Mesendoderm (in vitro differentiated cells): ENCODE measurements at regions not wholly inside any gene's neighbourhood (a gene's known extent, or its start where the extent isn't known, plus 50 kb on each side); places are given as distances from the start of the nearest gene placed in this dataset.
A peak's percentile ranks its signal among the peaks of the same experiment; 100 is the strongest.

Experiments
- DNase-seq: peaks from one replicate; pipeline ENCODE4 v3.0.0; 2013
- H2AK5ac ChIP-seq: 2 replicates; pipeline ENCODE4 v1.6.1; 2013; ENCODE audit warnings: low read length, inconsistent platforms
- H2BK120ac ChIP-seq: 2 replicates; pipeline ENCODE4 v1.6.1; 2013; ENCODE audit warnings: low read depth, mild to moderate bottlenecking, low read length, moderate library complexity, mixed read lengths
- H2BK15ac ChIP-seq: replicated peaks from 2 replicates; pipeline ENCODE4 v1.6.1; 2013; ENCODE audit warnings: low read depth, mild to moderate bottlenecking, moderate library complexity
- H2BK5ac ChIP-seq: 2 replicates; pipeline ENCODE4 v1.6.1; 2013; ENCODE audit warnings: low read length, inconsistent platforms
- H3K18ac ChIP-seq: 2 replicates; pipeline ENCODE4 v1.6.1; 2013; ENCODE audit warnings: mild to moderate bottlenecking, low read length, mixed read lengths
- H3K23ac ChIP-seq: one replicate; pipeline ENCODE4 v1.6.1; 2013; ENCODE audit warnings: low read length
- H3K27ac ChIP-seq: 2 replicates; pipeline ENCODE4 v1.5.1; 2013; ENCODE audit warnings: low read depth, mild to moderate bottlenecking, inconsistent platforms, low read length, moderate library complexity
- H3K27me3 ChIP-seq: 2 replicates; pipeline ENCODE4 v1.6.1; 2013; ENCODE audit warnings: low read length, control low read depth, mild to moderate bottlenecking, inconsistent platforms; ENCODE audit not compliant: insufficient read depth, poor library complexity
- H3K36me3 ChIP-seq: 2 replicates; pipeline ENCODE4 v1.6.1; 2013; ENCODE audit warnings: low read length, inconsistent platforms; ENCODE audit not compliant: control insufficient read depth, insufficient read depth
- H3K4ac ChIP-seq: one replicate; pipeline ENCODE4 v1.6.1; 2013; ENCODE audit warnings: low read depth, mild to moderate bottlenecking, low read length, moderate library complexity
- H3K4me1 ChIP-seq: 2 replicates; pipeline ENCODE4 v1.6.1; 2013; ENCODE audit warnings: low read depth, low read length, inconsistent platforms; ENCODE audit not compliant: control insufficient read depth
- H3K4me2 ChIP-seq: 2 replicates; pipeline ENCODE4 v1.6.1; 2013; ENCODE audit warnings: low read length
- H3K4me3 ChIP-seq: 2 replicates; pipeline ENCODE4 v1.5.1; 2013; ENCODE audit warnings: mild to moderate bottlenecking, low read length
- H3K56ac ChIP-seq: one replicate; pipeline ENCODE4 v1.6.1; 2013; ENCODE audit warnings: low read length
- H3K79me1 ChIP-seq: 2 replicates; pipeline ENCODE4 v1.6.1; 2013; ENCODE audit warnings: low read length, inconsistent platforms
- H3K79me2 ChIP-seq: 2 replicates; pipeline ENCODE4 v1.6.1; 2013; ENCODE audit warnings: mild to moderate bottlenecking, low read length; ENCODE audit not compliant: control insufficient read depth, insufficient read depth
- H3K9ac ChIP-seq: 2 replicates; pipeline ENCODE4 v1.6.1; 2013; ENCODE audit warnings: low read length, inconsistent platforms
- H4K5ac ChIP-seq: one replicate; pipeline ENCODE4 v1.6.1; 2013; ENCODE audit warnings: low read length
- H4K8ac ChIP-seq: one replicate; pipeline ENCODE4 v1.6.1; 2013; ENCODE audit warnings: low read depth, mild to moderate bottlenecking, control low read depth, low read length, moderate library complexity
- WGBS: extraction: QIAGEN DNeasy Blood & Tissue Kit; methylation state at CpG from one replicate; pipeline ENCODE4 v1.1.7; 2013; ENCODE audit warnings: low lambda C conversion rate, missing lambda C conversion rate; ENCODE audit not compliant: insufficient coverage; ENCODE audit errors: extremely low coverage; 5-methylcytosine and 5-hydroxymethylcytosine counted together

DNA sequence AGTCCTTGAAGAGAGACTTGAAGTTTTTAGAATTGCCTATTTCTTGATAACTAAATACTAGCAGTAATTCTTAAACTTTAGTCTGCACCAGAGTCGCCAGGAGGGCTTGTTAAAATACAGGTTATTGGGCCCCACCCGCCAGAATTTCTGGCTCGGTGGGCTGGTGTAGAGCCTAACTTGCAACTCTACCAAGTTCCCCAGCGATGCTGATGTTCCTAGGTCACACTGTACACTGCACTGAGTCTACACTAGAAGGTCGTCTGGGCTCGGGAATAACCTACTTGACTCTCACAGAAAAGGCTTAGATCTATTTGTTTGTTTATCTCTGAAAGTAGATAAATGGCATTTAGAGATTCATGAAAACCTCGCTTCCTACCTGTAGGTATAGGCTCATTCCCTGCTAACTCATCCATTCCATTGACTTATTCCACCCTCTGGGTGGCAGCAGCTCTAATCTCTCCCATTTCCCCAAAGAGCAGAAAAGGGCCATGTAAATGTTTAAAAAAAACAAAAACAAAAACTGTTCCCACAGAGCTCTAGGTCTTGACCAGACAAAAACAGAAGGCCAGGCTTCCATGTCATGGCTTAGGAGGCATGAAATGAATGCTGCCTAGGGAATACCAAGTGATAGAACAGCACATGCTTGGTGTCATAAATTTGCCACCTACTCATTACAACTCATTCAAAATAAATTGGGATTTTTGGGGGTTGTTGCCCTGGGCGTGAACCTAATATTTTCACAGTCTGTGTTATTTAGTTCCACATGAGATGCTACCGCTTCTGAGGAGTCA, 292.1 kb downstream of the ADGB start:
- Histone ChIP-seq H3K4me1 (no peaks in the 10 kb centered on the region), H4K8ac (no peak overlapping the region), H3K4ac (no peak overlapping the region), H3K27ac (no peak overlapping the region), H2BK120ac (no peak overlapping the region), H3K79me1 (no peaks in the 10 kb centered on the region), H3K36me3 (no peaks in the 10 kb centered on the region), H3K4me3 (no peak overlapping the region), H3K23ac (no peak overlapping the region), H4K5ac (no peak overlapping the region), H2AK5ac (no peak overlapping the region), H3K18ac (no peak overlapping the region), H3K27me3 (no peaks in the 10 kb centered on the region), H3K79me2 (no peaks in the 10 kb centered on the region), H3K56ac (no peak overlapping the region), H2BK15ac (no peak overlapping the region), H3K9ac (no peak overlapping the region), H3K4me2 (no peak overlapping the region), H2BK5ac (no peak overlapping the region)
- whole genome bisulfite sequencing: no CpG with 5 or more reads among the region's 9 CpGs
- peak; percentile 38 for DNase-seq

DNA sequence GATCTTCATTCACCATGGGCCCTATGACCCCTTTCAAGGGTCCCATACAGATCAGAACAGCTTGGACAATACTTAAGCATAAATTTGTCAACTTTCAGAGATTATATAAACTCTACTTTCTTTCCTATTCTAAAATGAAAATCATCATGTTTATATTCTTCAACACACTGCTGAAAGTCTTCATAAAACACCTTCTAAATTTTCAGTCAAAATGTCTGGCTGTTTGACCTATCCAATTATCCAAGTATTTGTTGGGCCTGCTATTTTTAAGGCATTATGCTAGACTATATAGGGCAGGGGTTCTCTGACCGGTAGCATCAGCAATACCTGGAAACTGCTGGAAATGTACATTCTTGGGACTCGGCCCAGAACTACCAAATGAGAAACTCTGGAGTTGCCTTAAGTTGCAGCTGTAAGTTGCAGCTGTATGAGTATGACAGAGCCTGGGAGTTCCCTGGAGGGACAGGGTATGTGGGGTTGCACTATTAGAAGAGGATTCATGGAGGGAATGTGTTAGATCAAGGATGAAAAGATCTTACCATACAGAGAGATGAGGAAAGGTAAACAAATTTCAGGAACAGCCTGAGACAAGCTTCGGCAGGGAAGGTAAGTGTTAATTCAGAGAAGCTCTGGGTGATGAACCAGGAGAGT, 293.0 kb downstream of the ADGB start:
- H2BK15ac ChIP-seq: no peak overlapping the region
- no peak overlapping the region for H3K18ac ChIP-seq
- no peak overlapping the region for H4K8ac ChIP-seq
- H4K5ac ChIP-seq: no peak overlapping the region
- no peak overlapping the region for H2AK5ac ChIP-seq
- no peaks in the 10 kb centered on the region for H3K27me3 ChIP-seq
- H3K4me3 ChIP-seq: no peak overlapping the region
- no peak for DNase-seq
- no peak overlapping the region for H3K9ac ChIP-seq
- H3K79me1 ChIP-seq: no peaks in the 10 kb centered on the region
- H2BK120ac ChIP-seq: no peak overlapping the region
- WGBS: no CpG with 5 or more reads among the region's 3 CpGs
- H3K79me2 ChIP-seq: no peaks in the 10 kb centered on the region
- H2BK5ac ChIP-seq: no peak overlapping the region
- no peak overlapping the region for H3K56ac ChIP-seq
- no peak overlapping the region for H3K27ac ChIP-seq
- no peaks in the 10 kb centered on the region for H3K36me3 ChIP-seq
- H3K4me2 ChIP-seq: no peak overlapping the region
- H3K23ac ChIP-seq: no peak overlapping the region
- no peaks in the 10 kb centered on the region for H3K4me1 ChIP-seq
- no peak overlapping the region for H3K4ac ChIP-seq

DNA sequence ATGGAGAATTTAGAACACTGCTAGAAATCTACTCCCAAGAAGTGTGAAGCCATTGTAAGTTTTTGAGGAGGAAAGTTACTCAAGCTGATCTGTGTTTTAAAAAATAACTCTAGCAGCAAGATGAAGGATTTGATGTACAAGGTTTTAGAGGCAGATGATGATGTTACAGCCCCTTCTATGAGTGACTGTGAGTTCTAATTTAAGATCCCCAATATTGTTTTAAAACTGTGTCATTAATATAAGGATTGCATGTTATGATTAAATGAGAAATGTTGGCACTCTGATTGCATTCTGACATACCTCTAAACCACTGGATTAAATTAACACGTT, 293.5 kb downstream of the ADGB start:
- no peak for DNase-seq
- no peak overlapping the region for H3K23ac ChIP-seq
- no peak overlapping the region for H2BK15ac ChIP-seq
- H3K56ac ChIP-seq: no peak overlapping the region
- no peaks in the 10 kb centered on the region for H3K79me1 ChIP-seq
- H4K8ac ChIP-seq: no peak overlapping the region
- no peak overlapping the region for H3K4ac ChIP-seq
- no peaks in the 10 kb centered on the region for H3K4me1 ChIP-seq
- H4K5ac ChIP-seq: no peak overlapping the region
- no peak overlapping the region for H3K4me3 ChIP-seq
- no peak overlapping the region for H2BK120ac ChIP-seq
- H3K27me3 ChIP-seq: no peaks in the 10 kb centered on the region
- no peaks in the 10 kb centered on the region for H3K79me2 ChIP-seq
- H2BK5ac ChIP-seq: no peak overlapping the region
- WGBS: no CpG with 5 or more reads among the region's 1 CpG
- no peak overlapping the region for H2AK5ac ChIP-seq
- H3K18ac ChIP-seq: no peak overlapping the region
- H3K9ac ChIP-seq: no peak overlapping the region
- no peak overlapping the region for H3K4me2 ChIP-seq
- H3K36me3 ChIP-seq: no peaks in the 10 kb centered on the region
- no peak overlapping the region for H3K27ac ChIP-seq

DNA sequence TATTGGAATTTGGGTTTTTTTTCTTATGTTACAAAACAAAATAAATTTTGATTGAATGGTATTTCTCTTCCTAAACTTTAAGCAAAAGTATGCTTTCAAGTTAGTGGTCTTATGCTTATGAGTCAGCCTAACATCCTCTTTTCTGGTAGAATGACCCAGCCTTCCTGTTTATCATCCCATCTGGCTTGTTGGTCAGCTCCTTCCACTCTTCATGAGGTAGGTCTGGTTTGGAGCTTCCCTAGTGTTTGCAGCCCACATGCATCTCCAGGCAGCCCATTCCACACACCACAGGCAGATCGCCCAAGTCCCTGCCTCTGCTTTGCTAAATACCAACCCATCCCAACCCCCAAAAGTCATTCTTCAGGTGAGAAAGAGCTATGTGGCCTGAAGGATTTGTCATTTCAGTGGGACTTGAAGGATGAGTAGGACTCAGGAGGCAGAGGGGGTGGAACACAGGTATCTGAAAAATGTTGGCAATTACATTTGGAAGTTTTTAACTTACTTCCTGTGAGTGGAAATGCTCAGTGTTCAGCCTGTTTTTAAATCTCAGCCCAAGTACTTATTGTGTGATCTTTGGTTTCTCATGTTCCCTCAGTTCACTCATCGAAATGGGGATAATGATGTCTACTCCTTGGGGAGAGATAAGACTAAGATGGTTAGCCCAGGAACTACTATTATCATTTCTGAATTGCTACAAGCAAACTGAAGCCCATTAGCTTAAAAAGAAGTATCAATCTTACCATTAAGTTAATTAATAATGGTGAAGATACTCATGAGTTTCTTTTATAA, 294.0 kb downstream of the ADGB start:
- no peak overlapping the region for H3K9ac ChIP-seq
- no peaks in the 10 kb centered on the region for H3K36me3 ChIP-seq
- no peak overlapping the region for H4K5ac ChIP-seq
- no peak overlapping the region for H3K4ac ChIP-seq
- no peak overlapping the region for H3K56ac ChIP-seq
- no peak overlapping the region for H2AK5ac ChIP-seq
- H4K8ac ChIP-seq: no peak overlapping the region
- H3K4me2 ChIP-seq: no peak overlapping the region
- no CpG with 5 or more reads among the region's 2 CpGs for WGBS
- no peak overlapping the region for H3K4me3 ChIP-seq
- DNase-seq: peak; percentile 53
- no peak overlapping the region for H2BK120ac ChIP-seq
- H2BK5ac ChIP-seq: no peak overlapping the region
- no peaks in the 10 kb centered on the region for H3K79me2 ChIP-seq
- no peak overlapping the region for H3K23ac ChIP-seq
- no peak overlapping the region for H3K27ac ChIP-seq
- H3K79me1 ChIP-seq: no peaks in the 10 kb centered on the region
- no peak overlapping the region for H3K18ac ChIP-seq
- no peak overlapping the region for H2BK15ac ChIP-seq
- no peaks in the 10 kb centered on the region for H3K27me3 ChIP-seq
- H3K4me1 ChIP-seq: no peaks in the 10 kb centered on the region

DNA sequence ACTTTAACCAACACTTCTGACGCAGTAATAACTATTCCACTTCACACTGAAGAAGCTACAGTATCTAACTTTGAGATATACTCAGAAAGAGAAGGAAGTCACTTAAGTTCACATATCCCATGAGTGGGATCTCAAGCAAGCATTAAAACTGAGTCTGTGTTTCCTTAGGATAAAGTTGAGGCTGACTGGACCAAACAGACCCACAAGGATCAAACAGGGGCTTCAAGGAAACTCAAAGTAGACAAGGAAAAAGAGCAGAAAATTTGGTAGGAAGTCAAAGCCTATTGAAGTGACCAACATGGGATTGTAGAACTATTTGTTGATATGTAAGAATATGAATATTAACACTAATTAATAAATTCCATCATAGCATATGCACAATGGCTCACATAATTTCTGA, 294.9 kb downstream of the ADGB start:
- Histone ChIP-seq H3K27ac (no peak overlapping the region), H3K9ac (no peak overlapping the region), H3K4me2 (no peak overlapping the region), H2BK5ac (no peak overlapping the region), H2BK120ac (no peak overlapping the region), H3K18ac (no peak overlapping the region), H3K4me3 (no peak overlapping the region), H3K4ac (no peak overlapping the region), H3K79me2 (no peaks in the 10 kb centered on the region), H3K36me3 (no peaks in the 10 kb centered on the region), H3K27me3 (no peaks in the 10 kb centered on the region), H3K4me1 (no peaks in the 10 kb centered on the region), H4K5ac (no peak overlapping the region), H3K79me1 (no peaks in the 10 kb centered on the region), H3K23ac (no peak overlapping the region), H3K56ac (no peak overlapping the region), H2AK5ac (no peak overlapping the region), H4K8ac (no peak overlapping the region), H2BK15ac (no peak overlapping the region)
- no peak for DNase-seq
- WGBS: no CpG with 5 or more reads among the region's 1 CpG
